KG1 (cell line): ENCODE measurements at regions not wholly inside any gene's neighbourhood (a gene's known extent, or its start where the extent isn't known, plus 50 kb on each side); places are given as distances from the start of the nearest gene placed in this dataset.
A peak's percentile ranks its signal among the peaks of the same experiment; 100 is the strongest.

Experiments
- DNase-seq: peaks from one replicate; lab custom pipeline; 2025; lab: John Stamatoyannopoulos, UW

DNA sequence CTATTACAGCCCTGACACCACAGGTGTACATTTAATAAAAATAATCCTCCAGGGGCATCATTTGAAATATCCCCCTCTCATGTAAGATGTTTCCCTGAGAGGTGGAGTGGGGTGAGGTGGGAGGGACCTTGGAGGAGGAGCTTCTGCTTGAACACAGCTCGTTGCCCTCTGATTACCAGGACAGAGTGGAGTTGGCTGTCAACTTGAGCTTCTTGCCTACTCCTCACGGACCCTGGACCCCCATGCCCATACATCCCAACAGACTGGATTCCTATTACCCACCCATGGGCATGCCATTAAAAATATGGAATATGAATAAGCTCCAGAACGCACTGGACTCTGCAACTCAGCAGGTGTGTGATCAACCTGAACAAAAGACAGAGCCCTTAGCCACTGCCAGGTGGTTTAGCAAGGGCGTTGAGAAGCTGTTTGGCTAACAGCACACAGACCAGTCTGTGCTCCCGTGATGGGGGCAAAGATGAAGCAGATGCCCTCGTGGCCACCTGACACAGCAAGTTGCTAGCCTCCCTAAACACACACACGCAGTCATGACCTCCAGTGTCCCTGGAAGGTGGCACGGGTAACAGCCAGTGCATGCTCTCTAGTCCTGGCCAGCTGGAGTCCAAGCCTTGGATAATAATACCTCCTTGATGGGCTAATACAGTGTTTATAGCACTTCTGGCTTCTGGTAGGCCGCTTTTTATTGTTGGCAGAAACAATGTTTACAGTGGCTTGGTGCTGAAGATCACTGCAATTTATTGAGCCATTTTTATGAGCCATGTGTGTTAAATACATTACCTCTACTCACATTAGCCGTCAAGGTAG, 155.0 kb downstream of the TOMM20 start:
- DNase-seq: no peak

DNA sequence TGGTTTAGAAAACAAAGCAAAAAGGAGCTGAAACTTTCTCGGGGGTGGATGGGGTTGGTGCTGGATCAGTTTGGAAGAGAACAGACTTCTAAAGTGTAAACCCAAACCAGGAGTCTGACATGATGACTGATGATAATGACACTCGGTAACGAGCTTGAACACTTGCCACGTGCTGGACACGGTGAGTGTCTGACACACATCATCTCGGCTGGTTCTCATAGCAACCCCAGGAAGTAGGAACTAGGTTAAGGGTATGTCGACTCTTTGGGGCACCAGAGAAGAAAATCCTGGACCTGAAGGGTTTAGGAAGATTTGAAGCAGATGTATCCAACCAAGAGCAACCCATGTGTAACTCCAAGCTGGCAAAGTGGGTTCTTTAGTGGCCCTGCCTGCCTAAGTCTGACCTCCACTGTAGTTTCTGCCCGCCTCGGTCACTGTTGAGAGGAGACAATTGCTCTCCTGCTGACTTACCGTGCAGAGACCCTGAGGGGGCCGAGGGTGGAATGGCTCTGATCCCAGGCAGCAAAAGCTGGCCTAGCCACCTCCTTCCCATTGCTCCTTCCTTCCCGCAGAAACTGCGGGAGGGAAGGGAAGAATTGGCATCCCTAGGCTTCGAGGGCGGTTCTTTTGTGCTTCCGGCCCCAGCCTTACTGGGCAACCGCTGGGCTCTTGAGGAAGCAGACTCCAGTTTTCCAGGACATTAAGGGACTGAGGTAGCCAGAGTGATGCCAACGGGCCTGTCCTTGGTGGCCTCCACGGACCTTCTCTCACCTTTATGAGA, 156.0 kb downstream of the TOMM20 start:
- no peak for DNase-seq

DNA sequence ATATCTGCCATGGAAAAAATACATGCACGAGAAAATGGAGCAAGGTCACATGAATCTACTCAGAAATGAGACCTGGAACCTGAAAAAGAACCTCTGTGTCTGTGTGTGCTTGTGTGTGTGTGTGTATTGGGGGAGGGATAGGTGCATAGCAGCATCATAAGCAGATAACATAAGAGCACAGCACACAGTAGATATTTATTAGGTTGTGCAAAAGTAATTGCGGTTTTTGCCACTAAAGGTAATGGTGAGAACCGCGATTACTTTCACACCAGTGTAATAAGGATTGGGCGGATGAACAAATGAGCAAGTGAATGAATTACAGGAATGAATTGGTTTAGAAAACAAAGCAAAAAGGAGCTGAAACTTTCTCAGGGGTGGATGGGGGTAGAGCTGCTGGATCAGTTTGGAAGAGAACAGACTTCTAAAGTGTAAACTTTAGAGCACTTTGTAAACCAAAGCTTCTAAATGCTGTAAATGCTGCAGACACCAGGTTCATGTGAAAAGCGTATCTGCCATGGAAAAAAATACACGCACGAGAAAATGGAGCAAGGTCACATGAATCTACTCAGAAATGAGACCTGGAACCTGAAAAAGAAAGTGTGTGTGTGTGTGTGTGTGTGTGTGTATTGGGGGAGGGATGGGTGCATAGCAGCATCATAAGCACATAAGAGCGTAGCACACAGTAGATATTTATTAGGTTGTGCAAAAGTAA, 156.9 kb downstream of the TOMM20 start:
- no peak for DNase-seq

DNA sequence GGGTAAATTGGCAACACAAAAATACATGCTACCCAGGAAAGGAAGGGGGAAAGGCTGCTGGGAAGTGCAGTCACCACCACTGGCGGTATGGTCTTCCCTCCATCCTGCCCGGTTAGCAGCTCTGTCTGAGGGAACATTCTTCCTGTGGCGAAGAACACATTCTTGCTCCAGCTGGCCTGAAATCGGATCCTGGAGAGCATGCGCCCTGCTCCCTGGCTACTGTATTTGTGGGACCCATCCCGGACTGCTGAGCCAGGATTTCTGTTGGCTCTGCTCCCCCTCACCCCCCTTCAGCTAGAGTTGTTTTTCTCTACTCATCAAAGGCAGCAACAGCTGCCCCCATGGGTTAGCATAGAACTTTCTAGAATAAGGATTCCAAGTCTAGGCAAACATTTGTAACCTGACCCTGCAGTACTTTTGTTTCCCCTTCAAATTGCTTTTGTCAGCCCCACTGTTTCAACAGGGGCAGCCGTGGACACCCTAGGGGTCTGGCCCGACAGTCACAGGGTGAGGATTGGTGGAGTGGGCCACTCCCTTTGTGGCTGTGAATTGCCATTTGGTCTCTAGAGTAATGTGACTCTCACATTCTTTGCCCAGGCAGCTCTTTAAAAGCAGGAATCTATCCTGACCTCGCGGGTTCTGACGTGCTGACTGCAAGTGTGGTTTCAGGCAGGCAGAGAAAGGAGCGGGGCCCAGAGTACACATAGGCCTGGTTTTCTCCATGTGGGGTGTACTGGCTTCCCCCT, 157.7 kb downstream of the TOMM20 start:
- no peak for DNase-seq

DNA sequence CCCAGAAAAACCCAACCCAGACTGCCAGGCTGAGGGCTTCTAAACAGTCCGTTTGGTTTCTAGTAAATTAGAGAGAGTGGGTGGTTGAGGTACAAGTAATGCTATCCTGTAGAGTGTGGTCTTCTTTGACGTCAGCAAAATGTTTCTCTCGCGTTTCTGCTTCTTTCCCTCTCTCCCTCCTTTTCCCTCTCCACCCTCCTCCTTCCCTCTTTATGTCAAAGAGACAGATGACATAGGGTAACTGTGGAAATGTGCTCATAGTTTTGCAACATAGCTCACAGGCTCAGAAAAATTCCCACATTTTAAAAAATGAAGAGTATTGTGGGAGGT, 158.3 kb downstream of the TOMM20 start:
- DNase-seq: no peak

- no peak for DNase-seq
These were observed 158.8 kb downstream of the TOMM20 start for GRCh38 chr1:234969581-234970400.

GRCh38 chr1:234969011-234969441, 159.6 kb downstream of the TOMM20 start:
- DNase-seq: no peak

- DNase-seq: no peak
These were observed 160.2 kb downstream of the TOMM20 start for GRCh38 chr1:234968451-234968850.

GRCh38 chr1:234967121-234967520, 161.5 kb downstream of the TOMM20 start:
- no peak for DNase-seq

GRCh38 chr1:234965111-234965510, 163.5 kb downstream of the TOMM20 start:
- no peak for DNase-seq

- no peak for DNase-seq
These were observed 164.5 kb downstream of the TOMM20 start for GRCh38 chr1:234963904-234964702.

DNA sequence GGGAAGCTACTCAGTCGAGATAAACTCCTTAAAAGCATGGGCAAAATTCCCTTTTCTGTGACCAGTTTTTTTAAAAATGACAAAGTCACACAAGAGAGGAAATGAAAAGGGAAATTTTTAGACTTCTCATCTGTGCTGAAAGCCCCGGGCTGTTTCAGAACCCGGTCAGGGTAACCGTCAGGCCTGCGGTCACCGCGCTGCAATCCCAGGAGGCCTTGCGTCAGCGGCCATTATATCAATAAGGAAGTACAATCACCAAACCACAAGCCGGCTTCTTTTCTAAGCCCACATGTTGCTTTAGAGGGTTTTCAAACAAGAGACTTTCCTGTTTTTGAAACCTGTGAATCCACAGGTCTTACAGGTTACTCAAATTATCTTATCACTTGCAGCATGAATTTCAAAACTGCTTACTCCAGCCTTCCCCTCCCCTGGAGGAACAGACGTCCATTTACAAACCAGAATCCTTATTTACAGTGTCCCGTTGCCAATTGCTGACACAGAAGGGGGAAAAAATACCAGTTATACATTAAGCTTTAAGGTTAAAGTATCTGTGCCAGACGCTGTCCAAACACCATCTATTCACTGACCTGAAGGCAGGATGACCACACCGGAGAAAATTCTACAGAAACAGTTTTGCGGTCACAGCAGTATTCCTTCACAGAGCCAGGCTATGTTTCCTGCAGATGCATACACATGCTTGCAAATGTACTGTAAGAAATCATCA, 165.3 kb downstream of the TOMM20 start:
- DNase-seq: peak; percentile 95

GRCh38 chr1:234962340-234962989, 166.2 kb downstream of the TOMM20 start:
- DNase-seq: peak; percentile 79

- DNase-seq: peak; percentile 63
These were observed 166.9 kb downstream of the TOMM20 start for GRCh38 chr1:234961456-234962339.

DNA sequence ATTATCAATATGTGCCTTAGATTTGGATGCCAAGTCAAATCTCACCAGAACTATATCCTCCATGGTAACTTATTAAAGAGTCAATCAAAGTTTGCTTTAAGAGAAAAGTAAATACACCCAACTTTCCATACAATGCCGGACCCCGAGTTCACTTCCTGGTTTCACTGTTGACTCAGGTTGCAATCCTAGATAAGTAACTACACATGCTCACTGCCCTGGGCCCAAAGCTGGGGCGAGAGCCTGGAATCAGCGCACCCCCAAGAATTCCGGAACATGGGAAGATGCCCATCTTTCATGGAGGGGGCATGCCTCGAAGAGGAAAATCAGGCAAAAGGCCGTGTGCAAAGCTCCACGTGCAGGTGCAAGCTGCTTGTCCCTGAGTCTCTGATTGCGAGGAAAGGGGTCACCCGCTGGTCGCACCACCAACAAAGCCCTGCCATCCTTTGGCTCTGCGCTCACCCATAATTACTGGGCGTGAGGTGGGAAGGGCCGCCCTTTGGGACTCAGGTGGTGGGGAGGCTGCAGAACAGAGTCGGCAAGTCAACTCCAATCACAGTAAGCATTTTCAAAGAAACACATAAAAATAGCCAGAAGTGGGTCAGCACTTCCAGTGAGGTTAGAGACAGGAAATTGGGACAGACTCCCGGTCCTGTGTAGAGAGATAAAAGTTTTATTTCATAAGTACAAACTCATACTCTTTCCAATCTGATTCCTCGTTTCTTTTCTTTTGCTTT, 167.7 kb downstream of the TOMM20 start:
- no peak for DNase-seq

- DNase-seq: no peak
These were observed 169.7 kb downstream of the TOMM20 start for GRCh38 chr1:234958706-234959657.
